22Rv1 (cell line): ENCODE measurements at regions not wholly inside any gene's neighbourhood (a gene's known extent, or its start where the extent isn't known, plus 50 kb on each side); places are given as distances from the start of the nearest gene placed in this dataset.

Source experiments
- H3K27ac ChIP-seq: fragments of 450-650 bp; 2 replicates; pipeline ENCODE4 v1.5.1; 2017
- CTCF ChIP-seq: fragments of 450-650 bp; IDR thresholded peaks from 2 replicates; pipeline ENCODE4 v1.5.1; 2017; ENCODE audit warnings: mild to moderate bottlenecking
- ZFX ChIP-seq: fragments of 450-650 bp; IDR thresholded peaks from 2 replicates; pipeline ENCODE4 v1.6.1; 2017; ENCODE audit warnings: antibody characterized with exemption, borderline replicate concordance

GRCh38 chr7:131624536-131624935 is 68.1 kb upstream of the PODXL start:
- no peak overlapping the region for H3K27ac ChIP-seq
- TF ChIP-seq CTCF (no peak), ZFX (no peak)

GRCh38 chr7:131623154-131623553 is 66.7 kb upstream of the PODXL start:
- H3K27ac ChIP-seq, result no peak overlapping the region
- no peak for TF ChIP-seq ZFX
- TF ChIP-seq CTCF, result no peak

DNA sequence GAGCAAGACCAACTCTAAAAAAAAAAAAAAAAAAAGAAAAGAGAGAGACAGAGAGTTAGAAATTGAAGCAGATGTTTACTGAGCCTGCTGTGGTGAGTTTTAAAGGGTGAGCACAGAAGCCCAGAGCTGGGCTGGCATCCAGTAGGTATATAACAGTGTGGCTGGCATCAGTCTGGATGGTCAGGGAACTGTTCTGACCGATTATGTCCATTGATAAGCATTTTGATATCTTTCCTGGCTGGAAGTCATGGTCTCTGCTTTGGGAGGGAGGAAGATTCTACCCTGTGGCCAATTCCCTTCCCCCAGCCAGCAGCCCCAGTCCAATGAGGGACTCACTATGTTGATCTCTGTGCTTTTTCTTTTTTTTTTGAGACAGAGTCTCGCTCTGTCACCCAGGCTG is 65.2 kb upstream of the PODXL start:
- TF ChIP-seq ZFX, result no peak
- H3K27ac ChIP-seq, result no peak overlapping the region

GRCh38 chr7:131620673-131621609 is 64.5 kb upstream of the PODXL start:
- H3K27ac ChIP-seq, result no peak overlapping the region
- TF ChIP-seq CTCF (no peak), ZFX (no peak)

DNA sequence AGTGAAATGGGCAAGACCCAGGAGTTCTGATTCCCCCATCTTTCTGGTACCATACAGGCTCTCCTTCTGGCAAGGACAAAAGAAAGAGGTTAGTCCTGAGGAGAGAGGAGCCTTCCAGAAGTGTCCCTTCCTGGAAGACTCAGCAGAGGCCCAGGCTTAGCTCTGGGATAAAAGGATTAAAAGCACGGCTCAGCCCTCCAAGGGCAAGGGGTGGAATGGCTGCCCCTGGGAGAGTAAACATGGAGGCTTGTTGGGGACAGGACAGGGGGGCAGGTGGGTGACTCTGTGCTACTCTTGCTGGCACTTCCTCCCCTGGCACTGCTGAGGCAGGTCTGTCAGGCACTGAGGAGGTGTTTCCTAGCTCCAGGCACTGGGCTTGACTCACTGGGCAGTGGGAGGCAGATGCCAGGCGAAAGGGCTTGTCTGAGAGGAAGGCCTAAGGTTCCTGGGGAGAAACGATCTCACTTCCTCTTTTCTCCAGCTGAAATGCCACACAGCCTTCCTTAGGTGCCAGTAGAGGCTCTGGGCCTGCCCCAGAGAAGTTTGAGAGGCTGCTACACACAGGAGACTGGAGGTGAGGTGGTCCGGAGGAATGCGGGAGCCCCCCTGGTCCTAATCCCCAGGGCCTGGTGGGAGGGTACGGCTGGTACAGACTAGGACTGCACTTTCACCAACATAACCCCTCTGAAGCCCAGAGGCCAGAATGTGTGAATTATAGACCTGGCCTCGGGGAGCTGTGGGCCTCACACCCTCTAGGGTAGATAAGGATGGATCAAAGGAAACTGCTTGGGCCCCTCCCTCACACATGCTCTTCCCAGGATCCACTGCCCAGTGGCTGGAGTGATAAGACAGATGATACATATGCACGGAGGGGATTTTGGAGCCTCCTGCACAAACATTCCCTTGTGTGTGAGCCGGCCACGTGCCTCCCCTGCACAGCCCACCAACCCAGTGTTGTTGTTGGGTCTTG is 63.2 kb upstream of the PODXL start:
- H3K27ac ChIP-seq, result no peak overlapping the region
- TF ChIP-seq ZFX, result no peak
- TF ChIP-seq CTCF, result no peak

- TF ChIP-seq ZFX (no peak), CTCF (no peak)
- H3K27ac ChIP-seq, result no peak overlapping the region
These were observed 62.0 kb upstream of the PODXL start for GRCh38 chr7:131618391-131618790.

DNA sequence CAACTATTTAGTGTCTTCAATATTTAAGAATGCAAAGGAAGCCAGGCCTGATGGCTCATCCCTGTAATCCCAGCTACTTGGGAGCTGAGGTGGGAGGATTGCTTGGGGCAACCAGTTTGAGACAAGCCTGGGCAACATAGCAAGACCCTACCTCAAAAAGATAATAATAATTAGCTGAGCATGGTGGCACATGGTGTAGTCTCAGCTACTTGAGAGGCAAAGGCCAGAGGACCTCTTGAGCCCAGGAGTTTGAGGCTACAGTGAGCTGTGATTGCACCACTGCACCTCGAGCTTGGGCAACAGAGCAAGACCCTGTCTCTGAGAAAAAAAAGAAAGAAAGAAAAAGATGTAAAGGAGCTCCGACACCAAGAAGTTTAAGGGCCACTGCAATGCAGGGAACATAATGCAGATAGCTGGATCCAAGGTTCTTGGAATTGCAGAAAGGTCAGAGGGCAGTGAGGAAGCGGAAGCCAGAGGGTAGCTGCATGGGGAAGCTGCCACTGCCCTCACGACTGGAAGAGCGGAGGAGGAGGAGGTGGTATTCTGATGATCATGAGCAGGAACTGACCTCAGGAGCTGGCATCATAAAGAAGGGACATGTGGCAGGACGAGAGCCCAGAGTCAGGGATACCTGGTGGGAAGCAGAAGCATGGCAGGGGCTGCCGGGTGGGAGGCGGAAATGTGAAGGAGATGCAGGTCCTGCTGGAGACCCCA is 60.2 kb upstream of the PODXL start:
- TF ChIP-seq ZFX (no peak), CTCF (no peak)
- no peak overlapping the region for H3K27ac ChIP-seq
